ENCODE measurements at regions not wholly inside any gene's neighbourhood (a gene's known extent, or its start where the extent isn't known, plus 50 kb on each side); places are given as distances from the start of the nearest gene placed in this dataset.
"Not testable (repeated sequence)": the region's sequence is repeated elsewhere in the genome, so short reads cannot be mapped to it uniquely, and the experiment has no call there.

DNA sequence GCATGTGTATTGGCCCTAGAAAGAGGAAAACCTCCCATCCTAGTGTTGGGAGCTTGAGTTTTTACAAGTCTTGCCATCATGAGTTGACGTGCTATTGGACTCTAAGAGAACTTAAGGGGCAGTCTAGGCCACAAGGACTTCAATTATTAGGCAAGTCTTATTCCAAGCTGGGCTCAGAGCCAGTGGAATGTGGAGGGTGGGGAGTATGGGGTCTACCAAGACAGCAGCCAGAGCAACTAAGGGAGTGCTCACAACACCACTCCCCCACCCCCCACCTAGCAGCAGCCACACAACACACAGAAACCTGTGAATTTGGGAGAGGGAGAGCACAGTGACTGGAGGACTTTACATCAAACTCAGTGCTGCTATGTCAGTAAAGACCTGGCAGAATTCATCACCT lies 1625.6 kb downstream of the SPATA31A7 start:
- TF ChIP-seq POLR2A (IDR thresholded peaks at IDR 0.05; ENCODE audit: control extremely low read depth in 1 of 2, low read depth in 2 of 2, low read length in 2 of 2); JUN (IDR thresholded peaks at IDR 0.05; ENCODE audit: low read depth, low read length); GTF2F1 (IDR thresholded peaks at IDR 0.05; ENCODE audit: borderline replicate concordance, low read depth, low read length); EZH2 (IDR thresholded peaks at IDR 0.05; ENCODE audit: low read depth, low read length, severe bottlenecking); HDAC2 (IDR thresholded peaks at IDR 0.05; ENCODE audit: borderline replicate concordance in 1 of 2, low read depth in 2 of 2, low read length in 2 of 2); SIX5 (IDR thresholded peaks at IDR 0.05; ENCODE audit: low read depth, low read length); SP1 (IDR thresholded peaks at IDR 0.05; ENCODE audit: low read depth, low read length); SRF (IDR thresholded peaks at IDR 0.05; ENCODE audit: low read depth, low read length); RAD21 (IDR thresholded peaks at IDR 0.05 in 1 of 2, conservative IDR thresholded peaks at IDR 0.05 in 1 of 2; ENCODE audit: low read depth in 2 of 2, low read length in 2 of 2); POLR2AphosphoS5 (IDR thresholded peaks at IDR 0.05; ENCODE audit: low read depth, low read length): not testable (repeated sequence)
- TF ChIP-seq, protein P1, sequence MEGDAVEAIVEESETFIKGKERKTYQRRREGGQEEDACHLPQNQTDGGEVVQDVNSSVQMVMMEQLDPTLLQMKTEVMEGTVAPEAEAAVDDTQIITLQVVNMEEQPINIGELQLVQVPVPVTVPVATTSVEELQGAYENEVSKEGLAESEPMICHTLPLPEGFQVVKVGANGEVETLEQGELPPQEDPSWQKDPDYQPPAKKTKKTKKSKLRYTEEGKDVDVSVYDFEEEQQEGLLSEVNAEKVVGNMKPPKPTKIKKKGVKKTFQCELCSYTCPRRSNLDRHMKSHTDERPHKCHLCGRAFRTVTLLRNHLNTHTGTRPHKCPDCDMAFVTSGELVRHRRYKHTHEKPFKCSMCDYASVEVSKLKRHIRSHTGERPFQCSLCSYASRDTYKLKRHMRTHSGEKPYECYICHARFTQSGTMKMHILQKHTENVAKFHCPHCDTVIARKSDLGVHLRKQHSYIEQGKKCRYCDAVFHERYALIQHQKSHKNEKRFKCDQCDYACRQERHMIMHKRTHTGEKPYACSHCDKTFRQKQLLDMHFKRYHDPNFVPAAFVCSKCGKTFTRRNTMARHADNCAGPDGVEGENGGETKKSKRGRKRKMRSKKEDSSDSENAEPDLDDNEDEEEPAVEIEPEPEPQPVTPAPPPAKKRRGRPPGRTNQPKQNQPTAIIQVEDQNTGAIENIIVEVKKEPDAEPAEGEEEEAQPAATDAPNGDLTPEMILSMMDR (IDR thresholded peaks at IDR 0.05; ENCODE audit: control extremely low read depth in 1 of 3, insufficient read depth in 1 of 3, low read depth in 1 of 3, low read length in 3 of 3): not testable (repeated sequence)
- TF ChIP-seq, protein P2, sequence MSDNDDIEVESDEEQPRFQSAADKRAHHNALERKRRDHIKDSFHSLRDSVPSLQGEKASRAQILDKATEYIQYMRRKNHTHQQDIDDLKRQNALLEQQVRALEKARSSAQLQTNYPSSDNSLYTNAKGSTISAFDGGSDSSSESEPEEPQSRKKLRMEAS (IDR thresholded peaks at IDR 0.05): not testable (repeated sequence)
- TF ChIP-seq, protein P3, sequence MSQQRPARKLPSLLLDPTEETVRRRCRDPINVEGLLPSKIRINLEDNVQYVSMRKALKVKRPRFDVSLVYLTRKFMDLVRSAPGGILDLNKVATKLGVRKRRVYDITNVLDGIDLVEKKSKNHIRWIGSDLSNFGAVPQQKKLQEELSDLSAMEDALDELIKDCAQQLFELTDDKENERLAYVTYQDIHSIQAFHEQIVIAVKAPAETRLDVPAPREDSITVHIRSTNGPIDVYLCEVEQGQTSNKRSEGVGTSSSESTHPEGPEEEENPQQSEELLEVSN (IDR thresholded peaks at IDR 0.05): not testable (repeated sequence)
- TF ChIP-seq, protein P4, sequence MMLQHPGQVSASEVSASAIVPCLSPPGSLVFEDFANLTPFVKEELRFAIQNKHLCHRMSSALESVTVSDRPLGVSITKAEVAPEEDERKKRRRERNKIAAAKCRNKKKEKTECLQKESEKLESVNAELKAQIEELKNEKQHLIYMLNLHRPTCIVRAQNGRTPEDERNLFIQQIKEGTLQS (IDR thresholded peaks at IDR 0.05; ENCODE audit: insufficient read depth, low read depth, low read length): not testable (repeated sequence)
